Esophagus muscularis mucosa (tissue), 3 donors: ENCODE measurements at regions not wholly inside any gene's neighbourhood (a gene's known extent, or its start where the extent isn't known, plus 50 kb on each side); places are given as distances from the start of the nearest gene placed in this dataset.

ENCODE experiments used
- CTCF ChIP-seq, 3 experiments: fragments of 200-600 bp in 2 of 3; fragments of 450-650 bp in 1 of 3; sonication (generic) in 2 of 3; IDR thresholded peaks; one replicate each; pipeline ENCODE4 v1.5.1; 2017 to 2019; ENCODE audit warnings: antibody characterized with exemption in 3 of 3, mild to moderate bottlenecking in 2 of 3, moderate library complexity in 1 of 3
- EP300 ChIP-seq: sonication (generic); formaldehyde crosslinking; IDR thresholded peaks from one replicate; pipeline ENCODE4 v1.6.1; 2017; ENCODE audit warnings: antibody characterized with exemption

GRCh38 chr10:121282264-121282663 is 316.0 kb downstream of the FGFR2 start:
- TF ChIP-seq CTCF (IDR thresholded peaks at IDR 0.05) (no peak), EP300 (no peak)
